ENCODE measurements at regions not wholly inside any gene's neighbourhood (a gene's known extent, or its start where the extent isn't known, plus 50 kb on each side); places are given as distances from the start of the nearest gene placed in this dataset.

DNA sequence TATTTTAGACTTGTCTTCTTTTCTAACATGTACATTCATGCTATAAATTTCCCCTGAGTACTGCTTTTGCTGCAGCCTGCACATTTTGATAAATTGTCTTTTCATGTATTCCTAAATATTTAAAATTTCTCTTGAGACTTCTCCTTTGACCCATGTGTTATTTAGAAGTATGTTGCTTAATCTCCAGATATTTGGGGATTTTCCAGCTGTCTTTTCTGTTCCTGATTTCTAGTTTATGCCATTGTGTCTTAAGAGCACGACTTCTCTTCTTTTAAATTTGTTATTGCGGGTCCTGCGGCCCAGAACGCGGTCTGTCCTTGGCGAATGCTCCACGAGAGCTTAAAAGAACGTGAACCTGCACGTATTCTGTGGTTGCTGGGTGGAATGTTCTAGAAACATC lies 136.4 kb downstream of the KIF26A start:
- no peak for DNase-seq (ENCODE audit: low read depth in 2 of 2)

DNA sequence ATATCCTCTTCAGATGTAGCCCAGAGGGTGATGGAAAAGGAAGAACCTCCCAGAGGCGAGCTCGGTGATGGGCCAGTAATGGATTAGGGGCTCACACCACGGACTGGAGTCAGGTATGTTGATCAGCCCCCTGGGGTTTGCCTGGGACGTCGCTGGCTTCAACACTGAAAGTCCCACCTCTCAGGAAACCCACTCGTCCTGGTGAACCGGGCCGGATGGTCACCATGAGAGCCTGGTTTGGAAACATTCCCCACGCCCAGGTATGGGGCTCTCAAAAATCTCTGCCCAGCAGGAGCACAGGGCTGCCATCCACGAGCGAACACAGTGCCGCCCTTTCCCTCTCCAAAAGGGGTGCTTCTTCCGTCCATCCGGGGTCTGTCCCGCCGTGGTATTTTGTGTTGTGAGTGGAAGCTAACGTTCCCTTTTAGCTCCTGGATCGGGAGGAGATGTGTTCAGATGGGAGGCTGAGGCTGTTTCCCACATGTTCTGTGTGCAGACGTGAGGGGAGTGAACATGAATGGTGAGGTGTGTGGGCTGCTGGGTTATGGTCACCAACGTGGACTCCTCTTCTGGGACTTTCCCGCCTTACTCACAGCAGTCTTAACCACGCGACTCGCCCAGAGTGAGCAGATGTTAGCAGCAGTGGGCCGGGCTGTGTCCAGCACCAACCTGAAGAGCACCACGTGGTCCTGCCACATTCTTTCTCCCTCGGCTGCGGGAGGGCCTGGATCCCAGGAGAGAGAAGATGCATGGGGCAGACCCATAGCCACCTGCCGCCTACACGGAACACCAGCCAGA lies 139.2 kb downstream of the KIF26A start:
- DNase-seq (ENCODE audit: low read depth in 2 of 2) = no peak

DNA sequence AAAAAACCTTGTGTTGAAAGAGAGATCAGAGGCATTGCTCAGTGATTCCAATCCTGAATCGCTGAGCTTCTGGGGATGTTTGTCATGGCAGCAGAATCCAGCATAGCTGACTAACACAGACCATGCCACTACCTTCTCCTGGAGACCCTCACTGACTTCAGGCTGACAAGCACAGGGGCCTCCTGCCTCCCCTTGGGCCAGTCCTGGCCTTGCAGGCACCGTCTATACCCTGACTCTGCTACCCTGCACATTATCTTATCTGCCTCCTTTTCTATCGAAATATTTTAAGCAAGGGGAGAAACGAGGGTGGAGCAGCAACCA lies 139.8 kb downstream of the KIF26A start:
- DNase-seq (ENCODE audit: low read depth in 2 of 2) = no peak

DNA sequence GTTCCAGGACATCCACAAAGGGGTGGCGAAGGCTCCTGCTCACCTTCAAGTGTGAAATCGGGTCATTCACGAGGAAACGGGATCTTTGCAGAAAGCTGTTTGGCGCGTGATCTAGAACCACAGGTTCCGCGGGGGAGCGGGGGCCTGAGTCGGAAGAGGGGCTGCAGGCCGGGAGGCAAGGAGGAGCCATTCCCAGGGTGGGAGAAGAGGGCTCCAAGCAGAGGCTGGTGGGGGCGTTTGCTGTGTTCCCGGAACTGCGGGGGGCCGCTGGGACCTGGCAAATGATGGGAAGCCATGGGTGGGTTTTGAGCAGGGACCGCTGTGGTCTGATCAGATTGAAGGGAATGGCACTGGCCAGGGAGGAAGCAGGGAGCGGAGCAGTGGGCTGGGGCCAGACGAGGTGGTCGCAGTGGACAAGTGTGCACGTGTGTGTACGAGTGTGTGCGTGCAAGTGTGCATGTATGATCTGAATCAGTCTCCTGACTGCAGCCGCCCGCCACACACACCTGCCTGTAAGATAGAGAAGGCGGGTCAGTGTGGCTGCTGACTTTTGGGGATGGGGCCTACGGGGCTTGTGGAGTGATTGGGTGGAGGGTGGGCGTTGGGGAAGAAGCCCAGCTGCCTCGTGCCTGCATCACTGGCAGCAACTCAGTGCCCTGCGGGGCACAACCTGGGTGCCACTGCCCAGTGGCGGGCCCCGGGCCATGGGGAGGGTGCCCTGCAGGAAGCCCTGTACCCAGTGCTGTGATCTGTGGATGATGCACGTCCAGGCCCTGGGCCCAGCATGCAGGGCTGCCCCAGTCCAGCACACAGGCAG lies 141.9 kb downstream of the KIF26A start:
- DNase-seq (ENCODE audit: low read depth in 2 of 2) = no peak

DNA sequence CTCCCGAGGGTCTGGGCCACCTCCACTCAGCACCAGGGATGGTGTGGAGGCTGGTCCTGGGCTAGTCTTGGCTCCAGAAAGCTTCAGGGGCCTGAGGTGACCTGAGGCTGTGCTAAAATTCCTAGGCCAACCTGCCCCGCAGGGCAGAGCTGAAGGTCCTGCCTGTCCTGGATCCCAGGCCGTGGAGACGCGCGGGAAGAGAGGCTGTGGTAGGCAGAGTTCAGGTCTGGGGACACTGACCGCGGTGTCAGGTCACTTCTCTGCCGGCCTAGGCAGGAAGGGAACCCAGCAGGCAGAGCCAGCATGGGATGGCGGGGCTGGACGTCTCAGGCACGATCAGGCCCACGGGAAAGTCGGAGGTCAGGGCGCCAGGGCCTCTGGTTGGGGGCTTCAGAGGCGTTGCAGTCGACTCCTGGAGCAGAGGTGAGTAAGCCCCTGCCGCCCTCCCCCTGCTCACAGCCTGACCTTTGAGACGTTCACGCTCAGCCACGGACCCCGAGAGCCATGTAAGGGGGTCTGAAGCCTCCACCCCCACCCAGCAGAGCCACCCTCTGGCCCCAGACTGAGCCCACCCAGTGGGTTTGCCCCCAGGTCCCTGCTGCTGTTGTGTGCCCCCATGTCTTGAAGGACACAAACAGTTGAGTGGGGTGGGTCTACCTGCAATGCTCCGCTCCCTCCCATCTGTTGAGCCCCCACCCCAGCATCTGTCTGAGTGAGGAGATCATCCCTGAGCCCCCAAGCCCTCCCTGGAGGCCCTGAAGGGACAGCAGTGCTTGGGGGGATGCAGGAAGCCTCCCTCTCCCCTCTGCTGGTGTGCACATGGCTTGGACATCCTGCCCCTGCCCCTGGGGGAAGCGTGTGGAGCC lies 142.7 kb downstream of the KIF26A start:
- DNase-seq (ENCODE audit: low read depth in 2 of 2) = no peak

DNA sequence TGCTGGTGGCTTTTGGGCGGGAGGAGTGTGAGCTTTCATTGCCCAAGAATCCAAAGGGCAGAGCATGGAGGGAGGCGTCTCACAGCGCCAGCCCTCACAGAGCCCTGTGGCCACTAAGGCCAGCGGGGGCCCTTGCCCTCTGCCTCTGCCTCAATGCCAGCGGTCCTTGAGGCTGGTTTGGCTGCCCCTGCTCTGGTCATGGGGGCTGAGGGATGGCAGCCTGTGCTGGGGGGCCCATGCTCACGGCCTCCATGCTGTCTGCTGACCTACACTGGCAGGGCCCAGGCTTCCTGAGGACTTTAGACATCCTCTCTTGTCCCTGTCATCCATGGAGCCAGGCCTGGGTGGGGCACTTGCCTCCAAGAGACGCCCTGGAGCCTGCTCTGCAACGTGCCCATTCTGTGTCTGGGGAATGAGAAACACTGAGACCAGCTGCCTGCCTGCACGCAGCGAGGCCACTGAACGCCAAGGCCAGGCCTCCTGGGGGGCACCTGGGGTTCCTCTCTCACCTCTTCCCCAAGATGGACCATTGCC lies 143.4 kb downstream of the KIF26A start:
- no peak for DNase-seq (ENCODE audit: low read depth in 2 of 2)

DNA sequence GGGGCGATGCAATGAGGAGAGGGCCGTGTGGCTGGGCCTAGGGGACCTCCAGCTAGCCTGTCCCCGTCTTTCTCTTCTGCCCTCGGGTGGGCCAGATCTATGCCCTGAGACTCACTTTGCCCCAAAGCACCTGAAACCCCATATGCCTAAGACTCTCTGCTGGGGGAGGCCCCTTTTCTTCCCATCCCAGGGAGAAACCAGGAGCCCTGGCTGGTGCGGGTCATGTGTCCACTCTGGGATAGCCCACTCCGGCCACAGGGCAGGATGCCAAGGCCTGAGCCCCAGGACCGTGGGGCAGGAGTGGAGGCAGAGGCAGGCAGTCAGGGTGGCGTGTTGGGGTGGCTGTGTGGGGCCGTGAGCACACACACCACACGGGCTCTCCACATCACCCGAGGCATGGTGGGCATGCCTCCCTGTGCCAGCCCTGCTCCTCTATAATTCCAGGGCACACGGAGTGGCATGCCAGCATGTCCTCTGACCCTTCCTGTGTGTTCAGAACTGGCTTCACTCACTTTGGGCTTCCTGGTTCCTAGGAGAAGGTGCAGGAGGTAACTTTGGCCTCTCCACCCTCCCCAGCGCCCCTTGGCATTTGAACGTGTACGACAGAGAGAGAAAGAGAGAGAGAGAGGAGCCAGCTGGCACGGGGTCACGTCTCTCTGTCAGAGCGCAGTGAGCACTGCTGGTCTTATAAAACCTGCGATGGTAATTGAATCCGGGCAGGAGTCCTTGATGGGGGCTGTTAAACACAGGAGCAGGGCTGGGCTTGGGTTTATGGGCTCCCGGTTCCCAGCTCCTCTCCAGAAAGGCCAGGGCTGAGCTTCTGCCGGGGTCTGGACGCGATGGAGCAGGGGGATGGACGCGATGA lies 144.2 kb downstream of the KIF26A start:
- DNase-seq (ENCODE audit: low read depth in 2 of 2) = no peak

DNA sequence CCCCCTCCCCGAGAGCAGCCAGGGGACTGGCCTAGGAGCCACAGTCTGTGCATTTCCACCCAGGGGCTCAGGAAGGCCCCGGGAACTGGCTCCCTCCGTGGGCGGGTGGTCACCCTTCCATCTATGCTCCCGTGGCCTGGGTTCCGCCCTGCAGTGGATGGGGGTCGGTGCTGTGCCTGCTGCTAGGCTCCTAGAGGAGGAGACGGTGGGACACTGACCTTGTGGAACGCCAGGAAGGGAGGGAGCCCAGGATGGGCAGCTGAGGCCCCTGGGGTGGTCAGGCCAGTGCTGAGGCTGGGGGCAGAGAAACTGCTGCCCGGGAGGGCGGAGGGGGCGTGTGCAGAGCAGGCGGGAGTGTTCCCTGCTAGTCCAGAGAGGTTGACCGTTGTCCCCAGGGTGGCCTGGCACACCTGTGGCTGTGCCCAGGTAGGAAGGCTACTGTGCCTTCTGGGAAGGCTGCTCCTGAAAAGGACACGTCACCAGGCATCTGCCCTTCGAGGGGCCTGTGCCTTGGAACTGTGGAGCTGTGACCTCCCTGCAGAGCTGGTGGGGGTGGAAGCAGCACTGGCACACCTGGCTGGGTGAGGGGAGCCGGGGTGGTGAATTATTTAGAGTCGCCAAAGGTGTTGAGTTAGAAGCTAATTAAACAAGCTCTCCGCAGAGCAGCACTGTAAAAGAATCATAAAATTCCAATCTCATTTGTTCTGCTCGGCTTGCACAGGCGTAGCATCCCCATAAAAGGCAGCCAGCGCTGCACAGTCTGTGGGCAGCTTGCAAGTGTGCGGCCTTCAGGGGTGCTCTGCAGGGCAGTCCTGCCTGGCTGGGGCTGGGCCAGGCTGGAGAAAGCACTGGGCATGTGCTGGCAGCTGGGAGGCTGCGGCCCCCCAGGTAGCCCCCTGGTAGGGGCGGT lies 145.1 kb downstream of the KIF26A start:
- no peak for DNase-seq (ENCODE audit: low read depth in 2 of 2)

DNA sequence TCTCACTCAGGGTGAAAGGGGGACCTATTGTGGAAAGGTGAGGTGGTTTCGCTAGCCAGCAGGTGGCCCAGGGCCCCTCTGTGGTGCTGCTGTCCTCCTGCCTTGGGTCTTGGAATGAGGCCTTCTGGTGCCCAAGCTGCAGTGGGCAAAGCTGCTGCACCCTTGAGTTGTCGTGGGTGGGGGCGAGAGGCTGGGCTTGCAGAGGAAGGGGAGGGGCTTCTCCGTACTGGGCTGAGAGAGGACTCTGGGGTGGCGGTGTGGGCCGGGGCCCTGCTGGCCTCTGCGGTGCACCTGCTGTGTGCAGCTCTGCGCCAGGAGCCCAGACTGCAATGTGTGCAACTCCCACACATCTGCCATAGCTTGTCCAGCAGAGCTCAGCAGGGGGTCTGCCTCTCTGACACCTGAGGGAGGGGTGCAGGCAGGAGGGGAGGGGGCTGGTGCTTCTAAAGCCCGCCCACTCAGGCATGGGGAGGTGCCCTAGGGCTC lies 145.8 kb downstream of the KIF26A start:
- no peak for DNase-seq (ENCODE audit: low read depth in 2 of 2)

DNA sequence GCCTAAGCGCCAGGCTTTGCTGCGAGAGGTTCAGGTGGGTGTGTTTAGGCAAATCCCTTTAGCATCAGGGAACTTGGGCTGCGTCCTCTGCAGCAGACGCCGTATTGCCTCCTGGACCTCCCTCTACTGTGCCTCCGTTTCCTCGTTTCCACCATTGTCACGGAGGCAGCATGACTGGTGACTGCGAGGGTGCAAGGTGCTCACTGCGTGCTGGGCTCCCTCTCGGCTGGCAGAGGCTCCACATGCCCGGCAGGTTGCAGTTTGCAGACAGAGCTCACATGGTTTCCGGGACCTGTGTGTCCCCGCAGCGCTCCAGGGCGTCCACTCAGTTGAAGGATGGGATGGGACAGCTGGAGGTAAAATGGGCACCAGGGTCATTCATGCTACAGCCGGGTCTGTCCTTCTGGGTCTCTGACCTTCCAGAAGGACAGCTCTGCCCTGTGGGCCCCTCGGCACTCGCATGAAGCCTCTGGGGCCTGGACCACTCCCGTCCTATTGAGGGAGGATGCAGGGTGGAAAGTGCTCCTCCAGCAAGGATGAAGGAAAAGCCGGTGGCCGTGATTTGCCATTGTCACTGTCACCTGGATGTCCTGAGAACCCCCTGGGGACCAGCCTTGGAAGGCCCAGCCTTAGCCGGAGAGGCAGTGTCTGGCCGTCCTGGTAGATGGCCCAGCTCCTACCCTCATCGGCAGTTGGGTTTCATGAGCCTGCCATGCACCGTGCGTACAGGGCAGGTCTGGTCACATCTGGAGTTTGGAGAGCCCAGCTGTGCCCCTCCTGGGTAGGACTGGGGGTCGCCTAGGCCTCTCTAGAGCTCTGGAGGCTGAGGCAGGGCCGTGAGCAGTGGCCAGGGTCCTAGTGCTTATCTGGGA lies 146.5 kb downstream of the KIF26A start:
- no peak for DNase-seq (ENCODE audit: low read depth in 2 of 2)

DNA sequence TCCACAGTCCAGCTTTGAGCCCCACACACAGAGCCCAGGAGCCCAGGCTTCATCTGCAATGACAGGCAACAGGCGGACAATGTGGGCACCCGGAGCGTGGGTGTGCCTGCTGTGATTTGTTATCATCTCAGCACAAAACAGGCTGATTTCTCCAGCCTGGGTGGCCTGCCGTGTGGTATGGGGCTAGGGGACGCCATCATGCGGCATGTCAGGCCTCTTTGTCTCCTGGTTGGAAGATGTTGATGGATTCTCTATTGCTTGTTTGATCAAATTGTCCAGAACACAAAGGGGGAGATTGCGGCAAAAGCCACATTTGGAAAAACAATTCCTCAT lies 147.1 kb downstream of the KIF26A start:
- no peak for DNase-seq (ENCODE audit: low read depth in 2 of 2)

DNA sequence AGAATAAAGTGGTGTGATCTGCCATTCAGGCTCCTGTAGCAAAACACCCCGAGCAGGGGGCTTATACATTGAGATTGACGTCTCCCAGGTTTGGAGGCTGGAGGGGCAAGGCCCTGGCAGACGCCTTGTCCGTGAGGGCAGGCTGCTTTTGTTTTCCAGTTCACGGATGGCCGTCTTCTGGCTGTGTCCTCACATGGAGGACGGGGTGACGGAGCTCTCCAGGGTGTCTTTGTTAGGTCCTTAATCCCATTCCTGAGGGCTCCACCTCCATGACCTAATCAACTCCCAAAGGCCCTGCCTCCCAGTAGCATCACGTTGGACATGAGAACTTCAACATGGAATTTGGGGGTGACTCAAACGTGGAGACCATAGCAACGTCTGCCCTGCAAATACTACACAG lies 147.7 kb downstream of the KIF26A start:
- DNase-seq (ENCODE audit: low read depth in 2 of 2) = no peak

DNA sequence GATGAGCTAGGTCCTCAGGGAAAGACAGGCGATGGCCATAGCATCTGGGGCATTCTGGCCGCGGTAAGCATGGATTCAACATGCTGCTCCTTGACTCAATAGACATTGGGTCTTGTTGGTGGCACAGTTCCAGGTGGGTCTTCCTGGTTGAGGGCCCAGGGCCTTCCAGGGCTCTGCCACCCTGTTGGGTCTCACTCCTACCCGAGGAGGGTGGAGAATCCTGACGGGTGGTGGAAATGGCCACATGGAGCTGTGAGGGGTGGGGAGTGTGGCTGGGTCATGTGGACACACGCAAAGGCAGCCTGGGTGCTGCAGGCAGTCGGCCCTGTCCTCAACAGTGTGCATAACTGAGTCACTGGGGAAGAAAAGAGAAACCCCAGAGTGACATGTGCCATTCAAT lies 148.1 kb downstream of the KIF26A start:
- DNase-seq (ENCODE audit: low read depth in 2 of 2) = no peak

DNA sequence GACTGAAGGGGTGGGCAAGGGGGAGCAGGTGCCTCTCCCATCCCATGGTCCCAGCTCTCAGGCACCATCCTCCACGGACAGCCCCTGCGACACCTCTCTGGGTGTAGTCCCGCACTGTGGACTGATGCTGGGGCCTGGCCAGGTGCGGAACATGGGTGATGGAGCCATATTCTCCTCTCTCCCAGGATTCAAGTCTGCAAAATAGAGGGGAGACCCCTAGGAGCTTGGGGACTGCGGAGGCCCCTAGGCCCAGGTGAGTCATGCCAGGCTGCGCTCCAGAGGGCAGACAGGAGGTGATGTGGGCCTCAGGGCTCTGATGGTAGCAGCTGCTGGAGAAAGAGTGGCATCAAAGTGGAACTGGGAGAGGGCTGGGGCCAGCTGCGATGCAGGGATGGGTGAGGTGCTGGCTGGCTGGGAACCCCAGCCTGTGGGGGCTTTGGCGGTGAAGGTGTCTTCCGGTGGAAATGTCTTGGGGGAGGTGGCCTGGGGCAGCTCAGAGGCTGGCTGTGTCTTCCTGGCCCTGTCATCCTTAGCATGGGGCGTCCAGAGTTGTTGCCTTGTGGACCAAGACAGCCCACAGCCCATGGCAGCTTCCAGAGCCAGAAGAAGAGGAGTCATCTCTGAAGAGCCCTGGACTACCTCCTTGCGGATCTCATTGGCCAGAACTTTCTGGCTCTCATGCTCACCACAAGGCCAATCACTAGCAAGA lies 149.1 kb downstream of the KIF26A start:
- no peak for DNase-seq (ENCODE audit: low read depth in 2 of 2)

DNA sequence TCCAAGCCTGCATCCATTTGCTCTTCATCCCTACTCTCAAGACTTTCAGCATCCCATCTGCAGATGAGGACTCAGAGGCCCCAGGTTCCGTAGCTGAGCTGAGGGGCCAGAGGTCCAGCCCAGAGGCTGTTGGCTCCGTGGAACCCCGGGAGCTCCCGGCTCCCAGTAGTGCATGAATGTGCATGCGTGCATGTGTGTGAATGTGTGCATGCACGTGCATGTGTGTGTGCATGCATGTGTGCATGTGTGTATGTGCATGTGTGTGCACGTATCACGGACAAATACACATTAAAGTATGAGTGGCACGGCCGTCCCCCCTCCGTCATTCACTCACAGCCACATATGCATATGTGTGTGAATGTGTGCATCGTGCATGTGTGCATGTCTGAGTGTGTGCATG lies 149.9 kb downstream of the KIF26A start:
- DNase-seq (ENCODE audit: low read depth in 2 of 2) = no peak

DNA sequence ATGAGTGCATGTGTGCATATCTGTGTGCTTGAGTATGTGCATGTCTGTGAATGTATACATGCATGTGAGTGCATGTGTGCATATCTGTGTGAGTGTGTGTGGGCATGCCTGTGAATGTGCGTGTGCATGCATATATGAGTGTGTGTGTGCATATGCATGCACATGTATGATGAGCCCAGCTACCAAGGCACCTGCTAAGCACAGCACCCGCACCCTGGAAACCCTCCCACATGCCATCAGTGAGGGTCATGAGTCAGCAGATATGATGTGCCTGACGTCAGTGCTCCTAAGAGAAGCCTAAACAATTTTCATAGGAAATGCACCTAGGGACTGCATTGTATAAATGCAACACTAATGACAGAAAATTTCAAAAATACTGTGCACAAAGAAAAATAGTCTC lies 151.1 kb downstream of the KIF26A start:
- DNase-seq (ENCODE audit: low read depth in 2 of 2) = no peak

DNA sequence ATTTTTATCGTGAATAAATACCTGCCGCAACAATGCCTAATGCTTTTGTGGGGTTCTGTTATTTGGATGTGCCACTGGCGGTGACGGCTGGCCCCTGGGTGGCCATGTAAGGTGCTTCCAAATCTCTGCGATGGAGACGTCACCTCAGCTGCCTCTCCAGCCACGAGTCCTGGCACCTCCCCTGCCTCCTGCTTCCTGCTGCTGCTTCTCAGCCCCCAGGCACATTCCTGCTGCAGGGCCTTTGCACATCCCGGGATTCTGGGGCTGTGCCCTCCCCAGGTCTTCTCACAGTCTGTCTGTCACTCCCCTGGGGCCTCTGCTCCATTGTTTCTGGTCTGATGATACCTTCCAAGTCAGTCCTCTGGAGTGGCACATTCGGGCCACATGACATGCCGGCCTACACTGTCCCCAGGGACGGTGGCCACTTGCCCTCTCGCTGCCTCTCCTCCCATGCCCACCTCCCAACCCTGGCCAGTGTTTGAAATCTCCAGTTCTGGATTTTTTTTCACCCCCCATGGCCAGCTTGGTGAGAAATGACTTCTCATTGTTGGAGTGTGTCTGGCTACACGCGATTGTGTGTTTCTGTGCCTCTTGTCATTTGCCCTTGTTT lies 151.8 kb downstream of the KIF26A start:
- DNase-seq (ENCODE audit: low read depth in 2 of 2) = no peak

DNA sequence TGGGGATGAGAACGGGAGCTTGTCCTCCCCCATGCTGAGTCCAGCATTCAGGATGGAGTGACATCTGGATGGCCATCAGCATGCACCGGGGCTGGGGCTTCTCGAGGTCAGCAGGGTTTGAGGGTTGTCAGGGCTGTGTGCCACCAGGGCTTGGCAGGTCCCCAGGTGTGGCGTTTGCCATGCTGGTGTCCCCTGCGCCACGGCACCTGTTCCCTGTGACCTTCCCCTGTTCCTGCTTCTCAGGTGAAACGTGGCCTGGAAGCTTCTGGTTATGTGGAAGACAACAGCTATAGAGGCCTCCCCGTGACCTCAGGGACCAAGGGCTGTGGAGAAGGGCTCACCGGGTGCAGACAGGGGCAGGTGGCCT lies 152.4 kb downstream of the KIF26A start:
- no peak for DNase-seq (ENCODE audit: low read depth in 2 of 2)
